HG02973 (cell line): ENCODE measurements at regions not wholly inside any gene's neighbourhood (a gene's known extent, or its start where the extent isn't known, plus 50 kb on each side); places are given as distances from the start of the nearest gene placed in this dataset.
"Not testable (repeated sequence)": the region's sequence is repeated elsewhere in the genome, so short reads cannot be mapped to it uniquely, and the experiment has no call there.

Source experiments
- ATAC-seq: cut with Tn5 transposase; IDR thresholded peaks from one replicate; pipeline ENCODE4 v1.9.1; 2021; ENCODE audit warnings: moderate library complexity; ENCODE audit not compliant: unreplicated experiment

- no peak for ATAC-seq
These were observed 470.3 kb downstream of the OMA1 start for GRCh38 chr1:58076258-58076657.

- no peak for ATAC-seq
These were observed 471.3 kb downstream of the OMA1 start for GRCh38 chr1:58075188-58075578.

- ATAC-seq = no peak
These were observed 474.1 kb downstream of the OMA1 start for GRCh38 chr1:58072450-58072849.

GRCh38 chr1:58067082-58067481 is 479.4 kb downstream of the OMA1 start:
- ATAC-seq = no peak

GRCh38 chr1:58065520-58065919 is 481.0 kb downstream of the OMA1 start:
- no peak for ATAC-seq

GRCh38 chr1:58064166-58064565 is 482.4 kb downstream of the OMA1 start:
- no peak for ATAC-seq

- ATAC-seq = no peak
These were observed 483.4 kb downstream of the OMA1 start for GRCh38 chr1:58063095-58063494.

- ATAC-seq = no peak
These were observed 483.9 kb downstream of the OMA1 start for GRCh38 chr1:58062635-58063034.

GRCh38 chr1:58060559-58061170 is 485.9 kb downstream of the OMA1 start:
- ATAC-seq = no peak

GRCh38 chr1:58059789-58060188 is 486.7 kb downstream of the OMA1 start:
- no peak for ATAC-seq

GRCh38 chr1:58058323-58058722 is 488.2 kb downstream of the OMA1 start:
- no peak for ATAC-seq

- ATAC-seq = no peak
These were observed 488.7 kb downstream of the OMA1 start for GRCh38 chr1:58057826-58058225.

- ATAC-seq = not testable (repeated sequence)
These were observed 495.3 kb downstream of the OMA1 start for GRCh38 chr1:58051187-58051586.

- peak; percentile 74 for ATAC-seq
These were observed 499.2 kb downstream of the OMA1 start for GRCh38 chr1:58047265-58047858.

- no peak for ATAC-seq
These were observed 501.3 kb downstream of the OMA1 start for GRCh38 chr1:58045094-58045705.

- no peak for ATAC-seq
These were observed 504.9 kb downstream of the OMA1 start for GRCh38 chr1:58041621-58042020.

- no peak for ATAC-seq
These were observed 508.0 kb downstream of the OMA1 start for GRCh38 chr1:58038574-58038973.

GRCh38 chr1:58035523-58035922 is 511.0 kb downstream of the OMA1 start:
- no peak for ATAC-seq

- no peak for ATAC-seq
These were observed 513.2 kb downstream of the OMA1 start for GRCh38 chr1:58033311-58033710.

GRCh38 chr1:58032611-58033073 is 513.9 kb downstream of the OMA1 start:
- ATAC-seq = no peak

- ATAC-seq = no peak
These were observed 515.1 kb downstream of the OMA1 start for GRCh38 chr1:58031416-58031815.

GRCh38 chr1:58030456-58030855 is 516.1 kb downstream of the OMA1 start:
- no peak for ATAC-seq
